ENCODE measurements at regions not wholly inside any gene's neighbourhood (a gene's known extent, or its start where the extent isn't known, plus 50 kb on each side); places are given as distances from the start of the nearest gene placed in this dataset.

DNA sequence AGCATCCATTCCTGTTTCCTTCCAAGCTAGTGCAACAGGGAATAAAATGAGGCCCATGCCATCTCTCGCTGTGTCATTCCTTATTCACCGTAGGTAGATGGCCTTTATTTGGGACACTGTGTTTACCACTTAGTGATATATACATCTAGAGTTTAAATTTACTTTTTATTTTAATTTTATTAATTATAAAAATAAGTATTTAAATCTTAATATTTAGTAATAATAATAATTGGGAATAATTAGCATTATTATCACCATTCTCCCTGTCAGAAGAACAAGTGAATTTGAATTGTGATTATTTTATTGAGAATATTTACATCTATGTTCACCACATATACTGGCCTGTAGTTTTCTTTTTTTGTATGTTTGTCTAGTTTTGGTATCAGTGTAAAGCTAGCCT is 692.9 kb upstream of the KIF2B start:
- TF ChIP-seq, protein P1, sequence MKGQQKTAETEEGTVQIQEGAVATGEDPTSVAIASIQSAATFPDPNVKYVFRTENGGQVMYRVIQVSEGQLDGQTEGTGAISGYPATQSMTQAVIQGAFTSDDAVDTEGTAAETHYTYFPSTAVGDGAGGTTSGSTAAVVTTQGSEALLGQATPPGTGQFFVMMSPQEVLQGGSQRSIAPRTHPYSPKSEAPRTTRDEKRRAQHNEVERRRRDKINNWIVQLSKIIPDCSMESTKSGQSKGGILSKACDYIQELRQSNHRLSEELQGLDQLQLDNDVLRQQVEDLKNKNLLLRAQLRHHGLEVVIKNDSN (IDR thresholded peaks at IDR 0.05), result no peak
- TF ChIP-seq YY1 (IDR thresholded peaks at IDR 0.05; ENCODE audit: low read depth), result no peak
- TF ChIP-seq, protein P2, sequence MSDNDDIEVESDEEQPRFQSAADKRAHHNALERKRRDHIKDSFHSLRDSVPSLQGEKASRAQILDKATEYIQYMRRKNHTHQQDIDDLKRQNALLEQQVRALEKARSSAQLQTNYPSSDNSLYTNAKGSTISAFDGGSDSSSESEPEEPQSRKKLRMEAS (IDR thresholded peaks at IDR 0.05), result no peak
- TF ChIP-seq EGR1 (IDR thresholded peaks at IDR 0.05), result no peak
- TF ChIP-seq ZBTB7A (IDR thresholded peaks at IDR 0.05; ENCODE audit: low read depth), result no peak
- no peak for TF ChIP-seq CEBPB (IDR thresholded peaks at IDR 0.05)
- no peak for TF ChIP-seq TCF12 (IDR thresholded peaks at IDR 0.05; ENCODE audit: low read depth)
- TF ChIP-seq, protein P3, sequence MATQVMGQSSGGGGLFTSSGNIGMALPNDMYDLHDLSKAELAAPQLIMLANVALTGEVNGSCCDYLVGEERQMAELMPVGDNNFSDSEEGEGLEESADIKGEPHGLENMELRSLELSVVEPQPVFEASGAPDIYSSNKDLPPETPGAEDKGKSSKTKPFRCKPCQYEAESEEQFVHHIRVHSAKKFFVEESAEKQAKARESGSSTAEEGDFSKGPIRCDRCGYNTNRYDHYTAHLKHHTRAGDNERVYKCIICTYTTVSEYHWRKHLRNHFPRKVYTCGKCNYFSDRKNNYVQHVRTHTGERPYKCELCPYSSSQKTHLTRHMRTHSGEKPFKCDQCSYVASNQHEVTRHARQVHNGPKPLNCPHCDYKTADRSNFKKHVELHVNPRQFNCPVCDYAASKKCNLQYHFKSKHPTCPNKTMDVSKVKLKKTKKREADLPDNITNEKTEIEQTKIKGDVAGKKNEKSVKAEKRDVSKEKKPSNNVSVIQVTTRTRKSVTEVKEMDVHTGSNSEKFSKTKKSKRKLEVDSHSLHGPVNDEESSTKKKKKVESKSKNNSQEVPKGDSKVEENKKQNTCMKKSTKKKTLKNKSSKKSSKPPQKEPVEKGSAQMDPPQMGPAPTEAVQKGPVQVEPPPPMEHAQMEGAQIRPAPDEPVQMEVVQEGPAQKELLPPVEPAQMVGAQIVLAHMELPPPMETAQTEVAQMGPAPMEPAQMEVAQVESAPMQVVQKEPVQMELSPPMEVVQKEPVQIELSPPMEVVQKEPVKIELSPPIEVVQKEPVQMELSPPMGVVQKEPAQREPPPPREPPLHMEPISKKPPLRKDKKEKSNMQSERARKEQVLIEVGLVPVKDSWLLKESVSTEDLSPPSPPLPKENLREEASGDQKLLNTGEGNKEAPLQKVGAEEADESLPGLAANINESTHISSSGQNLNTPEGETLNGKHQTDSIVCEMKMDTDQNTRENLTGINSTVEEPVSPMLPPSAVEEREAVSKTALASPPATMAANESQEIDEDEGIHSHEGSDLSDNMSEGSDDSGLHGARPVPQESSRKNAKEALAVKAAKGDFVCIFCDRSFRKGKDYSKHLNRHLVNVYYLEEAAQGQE (IDR thresholded peaks at IDR 0.05; ENCODE audit: low read depth), result no peak
- TF ChIP-seq TAF1 (IDR thresholded peaks at IDR 0.05; ENCODE audit: low read depth), result no peak
- TF ChIP-seq EP300 (IDR thresholded peaks at IDR 0.05; ENCODE audit: borderline replicate concordance), result no peak
- TF ChIP-seq NFIC (IDR thresholded peaks at IDR 0.05), result no peak

DNA sequence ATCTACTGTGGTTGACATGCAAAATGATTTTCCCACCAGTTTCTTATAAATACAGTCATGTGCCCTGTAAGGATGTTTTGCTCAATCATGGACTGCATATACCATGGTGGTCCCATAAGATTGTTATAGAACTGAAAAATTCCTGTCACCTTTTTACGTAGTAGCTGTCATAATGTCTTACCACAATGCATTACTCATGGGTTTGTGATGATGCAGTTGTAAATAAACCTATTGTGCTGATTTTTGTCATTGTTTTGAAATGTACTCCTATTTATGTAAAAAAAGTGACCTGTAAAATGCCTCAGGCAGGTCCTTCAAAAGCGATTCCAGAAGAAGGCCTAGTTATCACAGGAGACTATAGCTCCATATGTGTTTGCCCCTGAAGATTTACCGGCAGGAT is 695.4 kb upstream of the KIF2B start:
- no peak for TF ChIP-seq CREB1 (IDR thresholded peaks at IDR 0.05; ENCODE audit: low read depth)
- no peak for TF ChIP-seq YY1 (IDR thresholded peaks at IDR 0.05; ENCODE audit: low read depth)
- no peak for TF ChIP-seq FOXM1 (IDR thresholded peaks at IDR 0.05; ENCODE audit: borderline replicate concordance, low read depth)
- no peak for TF ChIP-seq CEBPB (IDR thresholded peaks at IDR 0.05)
- TF ChIP-seq, protein P1 (IDR thresholded peaks at IDR 0.05), result no peak
- TF ChIP-seq EGR1 (IDR thresholded peaks at IDR 0.05), result no peak
- TF ChIP-seq NFIC (IDR thresholded peaks at IDR 0.05), result no peak
- TF ChIP-seq TEAD4 (IDR thresholded peaks at IDR 0.05), result no peak
- no peak for TF ChIP-seq EP300 (IDR thresholded peaks at IDR 0.05; ENCODE audit: borderline replicate concordance)
- TF ChIP-seq, protein P2 (IDR thresholded peaks at IDR 0.05), result no peak
- TF ChIP-seq, protein P3 (IDR thresholded peaks at IDR 0.05; ENCODE audit: low read depth), result no peak

DNA sequence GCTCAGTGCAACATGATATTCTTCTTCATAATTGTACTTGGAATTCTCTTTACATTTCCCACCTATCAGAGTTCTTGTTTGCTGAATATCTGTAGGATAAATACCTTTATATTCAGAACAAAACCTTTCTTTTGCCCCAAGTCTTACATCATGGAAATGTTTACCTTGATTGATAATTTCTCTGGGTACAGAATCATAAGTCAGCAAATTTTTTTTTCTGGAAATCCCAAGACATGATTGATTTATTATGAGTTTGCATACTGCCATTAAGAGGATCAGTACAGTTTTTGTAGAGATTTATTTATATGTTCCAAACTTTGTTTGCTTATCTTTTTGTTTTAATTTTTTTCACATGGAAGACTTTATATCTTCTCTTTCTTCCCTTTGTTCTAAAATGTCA is 699.8 kb upstream of the KIF2B start:
- TF ChIP-seq, protein P1 (IDR thresholded peaks at IDR 0.05), result no peak
- no peak for TF ChIP-seq TAF1 (IDR thresholded peaks at IDR 0.05; ENCODE audit: low read depth)
- TF ChIP-seq CEBPB (IDR thresholded peaks at IDR 0.05), result no peak
- TF ChIP-seq, protein P2 (IDR thresholded peaks at IDR 0.05), result no peak

DNA sequence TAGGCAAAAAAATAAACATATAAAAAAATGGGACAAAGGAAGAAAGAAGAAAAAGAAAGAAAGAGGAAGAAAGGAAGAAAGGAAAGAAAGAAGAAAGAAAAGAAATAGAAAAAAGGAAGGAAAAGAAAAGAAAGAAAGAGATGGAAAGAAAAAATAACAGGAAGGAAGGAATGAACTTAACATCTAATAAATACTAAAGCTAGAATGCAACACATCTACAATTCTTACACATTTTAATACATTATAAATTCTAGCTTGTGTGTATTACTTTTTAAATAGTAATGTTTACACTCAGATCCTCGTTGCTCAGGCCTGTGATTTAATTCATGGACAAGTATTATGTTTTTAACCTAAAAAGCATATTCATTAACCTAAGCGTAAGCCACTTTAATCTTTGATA is 703.0 kb upstream of the KIF2B start:
- TF ChIP-seq, protein P1 (IDR thresholded peaks at IDR 0.05), result no peak
- TF ChIP-seq RAD21 (IDR thresholded peaks at IDR 0.05; ENCODE audit: low read depth) (no peak), CREB1 (IDR thresholded peaks at IDR 0.05; ENCODE audit: low read depth) (no peak)
- TF ChIP-seq, protein P2 (IDR thresholded peaks at IDR 0.05), result no peak

DNA sequence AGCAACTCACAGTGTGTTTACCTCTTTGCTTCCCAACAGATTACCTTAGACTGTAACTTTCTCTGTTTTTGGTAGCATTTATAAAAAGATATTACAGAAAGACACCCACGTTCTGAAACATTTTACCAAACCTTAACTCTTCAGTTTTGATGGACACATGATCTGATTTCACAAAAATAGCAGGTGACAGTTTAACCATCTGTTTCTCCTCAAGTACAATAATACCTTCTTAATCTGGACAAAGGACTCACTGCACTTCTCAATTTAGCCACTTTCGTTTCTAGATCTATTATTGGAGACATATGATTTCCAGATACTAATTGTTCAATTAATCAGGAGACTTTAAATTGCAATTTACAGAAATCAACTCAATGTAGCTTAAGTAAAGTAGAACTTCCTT is 703.8 kb upstream of the KIF2B start:
- TF ChIP-seq, protein P3 (IDR thresholded peaks at IDR 0.05; ENCODE audit: low read depth), result no peak

All from Ishikawa (cell line).